IMR-90 (cell line): ENCODE measurements at regions not wholly inside any gene's neighbourhood (a gene's known extent, or its start where the extent isn't known, plus 50 kb on each side); places are given as distances from the start of the nearest gene placed in this dataset.

ENCODE experiments used
- ATAC-seq: fragments of 200-7000 bp; cut with Tn5 transposase; 2 replicates; pipeline ENCODE4 v1.9.1; 2020; ENCODE audit warnings: low read depth, mild to moderate bottlenecking, moderate library complexity
- BruUV-seq: library from RNA; stranded (reverse); fragments of 400-500 nt; replicated peaks from 2 replicates; lab custom pipeline; 2021; lab: Mats Ljungman, UMichigan
- CTCF ChIA-PET: fragments of 300-600 bp; formaldehyde crosslinking; extraction: SDS; loops from one replicate; lab custom pipeline; 2021; ENCODE audit warnings: antibody characterized with exemption; lab: Yijun Ruan, JAX
- POLR2A ChIA-PET: fragments of 300-600 bp; sonication (Branson Sonifier 250); formaldehyde crosslinking; loops from one replicate; lab custom pipeline; 2022; ENCODE audit warnings: antibody characterized with exemption; ENCODE audit not compliant: unreplicated experiment; lab: Charles Lee
- DNase-seq: peaks from one replicate; pipeline ENCODE4 v3.0.0; 2013
- H2AFZ ChIP-seq: replicated peaks from 2 replicates; pipeline ENCODE3; 2013; ENCODE audit warnings: low read length, mild to moderate bottlenecking; ENCODE audit not compliant: poor library complexity
- H2AK5ac ChIP-seq: 2 replicates; pipeline ENCODE4 v1.6.1; 2013; ENCODE audit warnings: low read depth, low read length, inconsistent platforms
- H2AK9ac ChIP-seq: replicated peaks from 2 replicates; pipeline ENCODE3; 2013; ENCODE audit warnings: mild to moderate bottlenecking, low read depth, low read length, moderate library complexity; ENCODE audit not compliant: poor library complexity
- H2BK120ac ChIP-seq: 2 replicates; pipeline ENCODE4 v1.6.1; 2013; ENCODE audit warnings: low read depth, low read length, inconsistent platforms
- H2BK15ac ChIP-seq: 3 replicates; pipeline ENCODE4 v1.6.1; 2013; ENCODE audit warnings: low read depth, low read length, inconsistent platforms
- H2BK20ac ChIP-seq: 2 replicates; pipeline ENCODE4 v1.6.1; 2013; ENCODE audit warnings: low read depth, mild to moderate bottlenecking, inconsistent platforms, low read length, moderate library complexity
- H2BK5ac ChIP-seq: 2 replicates; pipeline ENCODE4 v1.6.1; 2013; ENCODE audit warnings: mild to moderate bottlenecking, low read depth, low read length, inconsistent platforms; ENCODE audit not compliant: poor library complexity, severe bottlenecking
- H3K14ac ChIP-seq: replicated peaks from 2 replicates; pipeline ENCODE4 v1.6.1; 2013; ENCODE audit warnings: low read depth, low read length, inconsistent platforms
- H3K18ac ChIP-seq: 2 replicates; pipeline ENCODE4 v1.6.1; 2013; ENCODE audit warnings: low read depth, low read length, control low read depth
- H3K23ac ChIP-seq: 2 replicates; pipeline ENCODE4 v1.6.1; 2013; ENCODE audit warnings: low read depth, low read length, inconsistent platforms
- H3K27ac ChIP-seq: 2 replicates; pipeline ENCODE4 v1.5.1; 2013; ENCODE audit warnings: mild to moderate bottlenecking, control low read depth, low read length; ENCODE audit not compliant: insufficient read depth
- H3K27me3 ChIP-seq: 2 replicates; pipeline ENCODE4 v1.6.1; 2013; ENCODE audit warnings: low read length; ENCODE audit not compliant: control insufficient read depth, insufficient read depth
- H3K36me3 ChIP-seq: 2 replicates; pipeline ENCODE4 v1.6.1; 2013; ENCODE audit warnings: low read length, mixed read lengths; ENCODE audit not compliant: control insufficient read depth, insufficient read depth
- H3K4ac ChIP-seq: 2 replicates; pipeline ENCODE4 v1.6.1; 2013; ENCODE audit warnings: low read depth, low read length, inconsistent platforms
- H3K4me1 ChIP-seq: 2 replicates; pipeline ENCODE4 v1.6.1; 2013; ENCODE audit warnings: low read length, mixed read lengths; ENCODE audit not compliant: control insufficient read depth, insufficient read depth
- H3K4me2 ChIP-seq: 2 replicates; pipeline ENCODE4 v1.6.1; 2013; ENCODE audit warnings: low read depth, mild to moderate bottlenecking, control low read depth, low read length, moderate library complexity
- H3K4me3 ChIP-seq: 2 replicates; pipeline ENCODE4 v1.5.1; 2013; ENCODE audit warnings: low read depth, mild to moderate bottlenecking, control low read depth, low read length, moderate library complexity; ENCODE audit not compliant: insufficient read depth
- H3K56ac ChIP-seq: 2 replicates; pipeline ENCODE4 v1.6.1; 2013; ENCODE audit warnings: low read length, inconsistent platforms; ENCODE audit not compliant: insufficient read depth; ENCODE audit errors: extremely low read depth
- H3K79me1 ChIP-seq, 2 experiments: 2 replicates each; pipeline ENCODE4 v1.6.1; 2013; ENCODE audit warnings: low read length in 2 of 2, inconsistent platforms in 1 of 2, low read depth in 1 of 2
- H3K9ac ChIP-seq: 2 replicates; pipeline ENCODE4 v1.6.1; 2013; ENCODE audit warnings: low read depth, low read length, control low read depth
- H3K9me1 ChIP-seq: 2 replicates; pipeline ENCODE4 v1.6.1; 2013; ENCODE audit warnings: low read length, inconsistent platforms; ENCODE audit not compliant: insufficient read depth
- H3K9me3 ChIP-seq: 2 replicates; pipeline ENCODE4 v1.6.1; 2013; ENCODE audit warnings: low read length; ENCODE audit not compliant: control insufficient read depth, insufficient read depth
- H4K20me1 ChIP-seq: 2 replicates; pipeline ENCODE4 v1.6.1; 2013; ENCODE audit warnings: low read length, inconsistent platforms; ENCODE audit not compliant: insufficient read depth
- H4K5ac ChIP-seq: 2 replicates; pipeline ENCODE4 v1.6.1; 2013; ENCODE audit warnings: mild to moderate bottlenecking, low read depth, low read length, control low read depth
- H4K8ac ChIP-seq, 2 experiments: 2 replicates each; pipeline ENCODE4 v1.6.1; 2013; ENCODE audit warnings: low read depth in 2 of 2, low read length in 2 of 2, control low read depth in 1 of 2, inconsistent platforms in 1 of 2
- H4K91ac ChIP-seq: 2 replicates; pipeline ENCODE4 v1.6.1; 2013; ENCODE audit warnings: low read depth, low read length, inconsistent platforms; ENCODE audit not compliant: insufficient read depth
- ELK1 ChIP-seq: fragments of 150-350 bp; IDR thresholded peaks from 2 replicates; pipeline ENCODE4 v1.6.1; 2016; ENCODE audit warnings: low read depth, mild to moderate bottlenecking, low read length, moderate library complexity, borderline replicate concordance
- FOS ChIP-seq: fragments of 150-350 bp; IDR thresholded peaks from 2 replicates; pipeline ENCODE4 v1.6.1; 2016; ENCODE audit warnings: low read depth, low read length
- MAZ ChIP-seq: IDR thresholded peaks from 2 replicates; pipeline ENCODE4 v1.6.1; 2012; ENCODE audit warnings: low read depth, mild to moderate bottlenecking, low read length, improper control_type of control experiment, moderate library complexity, borderline replicate concordance
- POLR2A ChIP-seq: IDR thresholded peaks from 2 replicates; pipeline ENCODE4 v1.6.1; 2012; ENCODE audit warnings: mild to moderate bottlenecking, low read depth, low read length
- RCOR1 ChIP-seq: IDR thresholded peaks from 2 replicates; pipeline ENCODE4 v1.6.1; 2012; ENCODE audit warnings: mild to moderate bottlenecking, low read length, improper control_type of control experiment; ENCODE audit not compliant: insufficient replicate concordance
- dilution Hi-C: fragments of 300-500 bp; cut with HindIII; formaldehyde crosslinking; loops from one replicate; pipeline ENCODE4 v1.14.3; 2018; ENCODE audit warnings: low sequenced_read_pairs; ENCODE audit not compliant: unreplicated experiment
- in situ Hi-C: fragments of 300-500 bp; cut with MboI; formaldehyde crosslinking; loops from 3 replicates; pipeline ENCODE4 v1.14.3; 2019; ENCODE audit warnings: low sequenced_read_pairs, inconsistent platforms, mixed read lengths
- intact Hi-C: fragments of 100-400 bp; cut with micrococcal nuclease; formaldehyde crosslinking; loops from 2 replicates; pipeline ENCODE4 v1.10.0; 2022
- TF ChIP-seq, protein P1 (sequence below): fragments of 150-350 bp; IDR thresholded peaks from 2 replicates; pipeline ENCODE4 v1.6.1; 2017; ENCODE audit warnings: mild to moderate bottlenecking, antibody characterized with exemption, low read length, low read depth
- TF ChIP-seq, protein P2 (sequence below): conservative IDR thresholded peaks from 2 replicates; pipeline ENCODE4 v1.5.1; 2012; ENCODE audit warnings: mild to moderate bottlenecking, low read depth, low read length, improper control_type of control experiment

GRCh38 chrX:150182161-150182560 is 181.0 kb upstream of the MAMLD1 start:
- no peak overlapping the region for H3K18ac ChIP-seq
- no peak overlapping the region for H4K8ac ChIP-seq
- BruUV-seq: no TSS peak
- H4K91ac ChIP-seq: no peak overlapping the region
- H3K23ac ChIP-seq: no peak overlapping the region
- H2AK5ac ChIP-seq: no peak overlapping the region
- no peaks in the 10 kb centered on the region for H3K36me3 ChIP-seq
- dilution Hi-C loops: no loop called here
- H3K9me1 ChIP-seq: no peaks in the 10 kb centered on the region
- no peaks in the 10 kb centered on the region for H4K20me1 ChIP-seq
- no peaks in the 10 kb centered on the region for H3K79me1 ChIP-seq
- ChIA-PET CTCF (interaction anchor here (0.9 kb wide), 1 partner anchor 10 kb away, joined by 3 read pairs; no protein-coding TSS in a partner anchor), POLR2A (interaction anchor here (0.8 kb wide), 1 partner anchor 12 kb away, joined by 3 read pairs; no protein-coding TSS in a partner anchor)
- peak; percentile 21 for DNase-seq
- intact Hi-C loops: no loop called here
- no peak overlapping the region for H2BK120ac ChIP-seq
- H3K27ac ChIP-seq: no peak overlapping the region
- H3K27me3 ChIP-seq: no peaks in the 10 kb centered on the region
- H3K9me3 ChIP-seq: no peaks in the 10 kb centered on the region
- in situ Hi-C loops: no loop called here
- no peak overlapping the region for H3K4me2 ChIP-seq
- H3K9ac ChIP-seq: no peak overlapping the region
- H2AK9ac ChIP-seq: no peak overlapping the region
- no peak overlapping the region for H2BK5ac ChIP-seq
- H2AFZ ChIP-seq: no peak overlapping the region
- H2BK20ac ChIP-seq: no peak overlapping the region
- no peak overlapping the region for H3K14ac ChIP-seq
- peak; percentile 51 for ATAC-seq
- H3K56ac ChIP-seq: no peak overlapping the region
- TF ChIP-seq, protein P1, sequence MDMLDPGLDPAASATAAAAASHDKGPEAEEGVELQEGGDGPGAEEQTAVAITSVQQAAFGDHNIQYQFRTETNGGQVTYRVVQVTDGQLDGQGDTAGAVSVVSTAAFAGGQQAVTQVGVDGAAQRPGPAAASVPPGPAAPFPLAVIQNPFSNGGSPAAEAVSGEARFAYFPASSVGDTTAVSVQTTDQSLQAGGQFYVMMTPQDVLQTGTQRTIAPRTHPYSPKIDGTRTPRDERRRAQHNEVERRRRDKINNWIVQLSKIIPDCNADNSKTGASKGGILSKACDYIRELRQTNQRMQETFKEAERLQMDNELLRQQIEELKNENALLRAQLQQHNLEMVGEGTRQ: no peak
- TF ChIP-seq RCOR1 (no peak), POLR2A (no peak), MAZ (no peak), ELK1 (no peak), FOS (no peak)
- TF ChIP-seq, protein P2, sequence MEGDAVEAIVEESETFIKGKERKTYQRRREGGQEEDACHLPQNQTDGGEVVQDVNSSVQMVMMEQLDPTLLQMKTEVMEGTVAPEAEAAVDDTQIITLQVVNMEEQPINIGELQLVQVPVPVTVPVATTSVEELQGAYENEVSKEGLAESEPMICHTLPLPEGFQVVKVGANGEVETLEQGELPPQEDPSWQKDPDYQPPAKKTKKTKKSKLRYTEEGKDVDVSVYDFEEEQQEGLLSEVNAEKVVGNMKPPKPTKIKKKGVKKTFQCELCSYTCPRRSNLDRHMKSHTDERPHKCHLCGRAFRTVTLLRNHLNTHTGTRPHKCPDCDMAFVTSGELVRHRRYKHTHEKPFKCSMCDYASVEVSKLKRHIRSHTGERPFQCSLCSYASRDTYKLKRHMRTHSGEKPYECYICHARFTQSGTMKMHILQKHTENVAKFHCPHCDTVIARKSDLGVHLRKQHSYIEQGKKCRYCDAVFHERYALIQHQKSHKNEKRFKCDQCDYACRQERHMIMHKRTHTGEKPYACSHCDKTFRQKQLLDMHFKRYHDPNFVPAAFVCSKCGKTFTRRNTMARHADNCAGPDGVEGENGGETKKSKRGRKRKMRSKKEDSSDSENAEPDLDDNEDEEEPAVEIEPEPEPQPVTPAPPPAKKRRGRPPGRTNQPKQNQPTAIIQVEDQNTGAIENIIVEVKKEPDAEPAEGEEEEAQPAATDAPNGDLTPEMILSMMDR: no peak
- no peaks in the 10 kb centered on the region for H3K4me1 ChIP-seq
- no peak overlapping the region for H2BK15ac ChIP-seq
- no peak overlapping the region for H4K5ac ChIP-seq
- H3K4ac ChIP-seq: no peak overlapping the region
- H3K4me3 ChIP-seq: no peak overlapping the region
